ENCODE measurements at regions not wholly inside any gene's neighbourhood (a gene's known extent, or its start where the extent isn't known, plus 50 kb on each side); places are given as distances from the start of the nearest gene placed in this dataset.

GRCh38 chr14:44370727-44371126 is 136.4 kb downstream of the FSCB start:
- no peak for DNase-seq (ENCODE audit: low read depth, low spot score)
- no peak for TF ChIP-seq CTCF (IDR thresholded peaks at IDR 0.05; ENCODE audit: insufficient read depth, low read length, missing control alignments)
- ChIA-PET POLR2A (no interaction called here), CTCF (no interaction called here)
- no peak overlapping the region for H3K4me3 ChIP-seq (ENCODE audit: low read depth, low read length)

GRCh38 chr14:44369401-44370123 is 137.5 kb downstream of the FSCB start:
- no peak for TF ChIP-seq CTCF (IDR thresholded peaks at IDR 0.05; ENCODE audit: insufficient read depth, low read length, missing control alignments)
- DNase-seq (ENCODE audit: low read depth, low spot score): no peak
- ChIA-PET CTCF (no interaction called here), POLR2A (no interaction called here)
- H3K4me3 ChIP-seq (ENCODE audit: low read depth, low read length): no peak overlapping the region

GRCh38 chr14:44361083-44361482 is 146.0 kb downstream of the FSCB start:
- H3K4me3 ChIP-seq (ENCODE audit: low read depth, low read length): no peak overlapping the region
- TF ChIP-seq CTCF (IDR thresholded peaks at IDR 0.05; ENCODE audit: insufficient read depth, low read length, missing control alignments): no peak
- ChIA-PET CTCF (no interaction called here), POLR2A (no interaction called here)
- DNase-seq (ENCODE audit: low read depth, low spot score): no peak

- TF ChIP-seq CTCF (IDR thresholded peaks at IDR 0.05; ENCODE audit: insufficient read depth, low read length, missing control alignments): no peak
- H3K4me3 ChIP-seq (ENCODE audit: low read depth, low read length): no peak overlapping the region
- POLR2A ChIA-PET: no interaction called here
- CTCF ChIA-PET: no interaction called here
- DNase-seq (ENCODE audit: low read depth, low spot score): no peak
These were observed 153.3 kb downstream of the FSCB start for GRCh38 chr14:44353805-44354204.

GRCh38 chr14:44352201-44352600 is 154.9 kb downstream of the FSCB start:
- POLR2A ChIA-PET: no interaction called here
- DNase-seq (ENCODE audit: low read depth, low spot score): no peak
- no peak overlapping the region for H3K4me3 ChIP-seq (ENCODE audit: low read depth, low read length)
- CTCF ChIA-PET: no interaction called here
- TF ChIP-seq CTCF (IDR thresholded peaks at IDR 0.05; ENCODE audit: insufficient read depth, low read length, missing control alignments): no peak

- ChIA-PET POLR2A (no interaction called here), CTCF (no interaction called here)
- DNase-seq (ENCODE audit: low read depth, low spot score): no peak
- TF ChIP-seq CTCF (IDR thresholded peaks at IDR 0.05; ENCODE audit: insufficient read depth, low read length, missing control alignments): no peak
- no peak overlapping the region for H3K4me3 ChIP-seq (ENCODE audit: low read depth, low read length)
These were observed 159.8 kb downstream of the FSCB start for GRCh38 chr14:44347316-44347715.
